ENCODE measurements at regions not wholly inside any gene's neighbourhood (a gene's known extent, or its start where the extent isn't known, plus 50 kb on each side); places are given as distances from the start of the nearest gene placed in this dataset.

DNA sequence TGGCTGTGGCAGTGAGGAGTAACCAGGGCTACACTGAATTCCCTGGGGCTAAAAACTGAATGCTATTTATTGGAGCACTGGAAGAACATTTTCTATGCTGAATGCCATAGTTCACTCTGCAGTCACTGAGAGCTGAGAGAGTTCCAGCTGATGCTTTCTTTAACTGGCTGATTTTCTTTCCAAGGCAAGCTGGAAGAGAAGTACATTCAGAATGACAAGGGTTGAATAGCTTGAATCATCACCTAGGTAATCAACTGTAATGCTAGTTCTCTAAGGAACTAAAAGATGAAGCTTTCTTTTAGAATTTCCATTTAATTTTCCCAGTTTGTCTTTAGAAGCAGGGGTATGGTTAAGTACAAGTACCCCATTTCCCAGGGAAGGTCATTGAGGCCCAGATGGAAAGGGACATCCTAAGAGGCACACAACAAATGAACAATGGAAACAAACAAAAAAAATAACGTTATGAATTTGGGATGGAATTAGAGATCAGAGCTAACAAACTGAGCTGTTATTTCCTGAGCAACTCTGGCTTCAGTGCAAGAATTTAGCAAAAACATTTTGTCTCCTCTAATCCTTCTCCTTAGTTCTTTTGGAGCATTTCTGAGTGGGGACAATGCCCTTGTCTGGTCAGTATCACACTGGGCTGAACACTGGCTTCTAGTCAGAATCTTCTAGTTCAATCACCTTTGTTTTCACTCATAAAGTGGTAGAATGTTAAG, 132.8 kb upstream of the REG3A start:
- FAIRE-seq (no peak), DNase-seq (ENCODE audit: low read depth in 1 of 2, low spot score in 2 of 2) (no peak)
- H2AFZ ChIP-seq (ENCODE audit: low read length), result no peak overlapping the region
- no peak overlapping the region for H2BK120ac ChIP-seq (replicated peaks; ENCODE audit: low read depth, low read length)
- H3K79me1 ChIP-seq (ENCODE audit: low read depth, low read length), result no peaks in the 10 kb centered on the region
- 100% methylated on average over 1 of the region's 1 CpG; no CpG with 5 or more reads in 1 of the 2 experiments for WGBS, 2 experiments (ENCODE audit: extremely low coverage in 1 of 2, insufficient coverage in 1 of 2, insufficient read length in 1 of 2, insufficient replicate concordance in 2 of 2, low coverage in 1 of 2, low lambda C conversion rate in 2 of 2, missing lambda C conversion rate in 1 of 2)
- H2AK5ac ChIP-seq (ENCODE audit: low read depth, low read length), result no peak overlapping the region
- H4K91ac ChIP-seq (replicated peaks; ENCODE audit: insufficient read length, low read length), result no peak overlapping the region
- TF ChIP-seq RXRA (IDR thresholded peaks at IDR 0.05; ENCODE audit: insufficient read depth, low read depth, low read length) (no peak), ATF2 (IDR thresholded peaks at IDR 0.05; ENCODE audit: low read length) (no peak), TEAD4 (IDR thresholded peaks at IDR 0.05; ENCODE audit: low read depth, low read length) (no peak), SP1 (IDR thresholded peaks at IDR 0.05; ENCODE audit: low read depth, low read length) (no peak)
- no peak overlapping the region for H4K8ac ChIP-seq (ENCODE audit: extremely low read depth, insufficient read depth, low read length)
- no peak overlapping the region for H4K5ac ChIP-seq (ENCODE audit: insufficient read length, low read depth, low read length)
- no peak overlapping the region for H3K14ac ChIP-seq (ENCODE audit: insufficient read length)
- no peak overlapping the region for H3K23ac ChIP-seq (ENCODE audit: insufficient read length)
- no peaks in the 10 kb centered on the region for H3K79me2 ChIP-seq (ENCODE audit: control insufficient read depth in 1 of 2, insufficient read depth in 2 of 2, low read length in 2 of 2)
- no peak overlapping the region for H3K18ac ChIP-seq (ENCODE audit: extremely low read depth, low read length)
- H4K20me1 ChIP-seq (replicated peaks in 1 of 2; ENCODE audit: control insufficient read depth in 1 of 2, insufficient read depth in 2 of 2, low read length in 2 of 2), result no peaks in the 10 kb centered on the region
- H3K4ac ChIP-seq (replicated peaks; ENCODE audit: insufficient read length, low read depth, low read length), result no peak overlapping the region
- peaks cover 0 to 10% of the 10 kb centered on the region in 2 experiments; a peak in 2 of 4 replicates for H3K9me3 ChIP-seq (ENCODE audit: insufficient read depth in 2 of 2, low read depth in 1 of 2, low read length in 1 of 2)
- H3K9ac ChIP-seq (replicated peaks in 1 of 4; ENCODE audit: extremely low read depth in 1 of 4, low read depth in 3 of 4, low read length in 3 of 4), result no peak overlapping the region
- no peak overlapping the region for H2BK5ac ChIP-seq (ENCODE audit: low read depth, low read length)
- H3K23me2 ChIP-seq (ENCODE audit: low read depth, low read length), result no peaks in the 10 kb centered on the region
- no peak overlapping the region for H3K56ac ChIP-seq (replicated peaks; ENCODE audit: insufficient read length, low read depth, low read length)
- H2BK12ac ChIP-seq (ENCODE audit: low read depth, low read length), result no peak overlapping the region
- POLR2A ChIA-PET (ENCODE audit: partially characterized antibody), result interaction anchor here (0.8 kb wide), 1 partner anchor 9 kb away, joined by 3 read pairs; no protein-coding TSS in a partner anchor
- no peak overlapping the region for H2BK15ac ChIP-seq (ENCODE audit: low read length)
- no peaks in the 10 kb centered on the region for H3K27me3 ChIP-seq (replicated peaks in 1 of 4; ENCODE audit: control insufficient read depth in 3 of 4, extremely low read depth in 1 of 4, insufficient read depth in 3 of 4, low read length in 3 of 4)
- H3K27ac ChIP-seq (ENCODE audit: low read depth, low read length), result no peak overlapping the region
- no peak overlapping the region for H3K4me3 ChIP-seq (ENCODE audit: extremely low read depth in 1 of 4, insufficient read depth in 2 of 4, low read depth in 3 of 4, low read length in 4 of 4)
- no peaks in the 10 kb centered on the region for H3K36me3 ChIP-seq (ENCODE audit: control insufficient read depth in 2 of 4, insufficient read depth in 4 of 4, low read length in 3 of 4)
- H3K4me1 ChIP-seq (replicated peaks in 1 of 4; ENCODE audit: control insufficient read depth in 3 of 4, insufficient read depth in 4 of 4, low read length in 3 of 4), result no peaks in the 10 kb centered on the region
- H2BK20ac ChIP-seq (ENCODE audit: low read length), result no peak overlapping the region
- H3K4me2 ChIP-seq (ENCODE audit: insufficient read depth in 1 of 2, low read depth in 2 of 2, low read length in 2 of 2), result no peak overlapping the region
- CTCF ChIA-PET (ENCODE audit: partially characterized antibody), result interaction anchor here (0.7 to 2.0 kb wide), 3 partner anchors 17 to 121 kb away, joined by 3 to 11 read pairs (median 3); no protein-coding TSS in a partner anchor

Data from H1 (cell line).